Liver (tissue), 3 donors: ENCODE measurements at regions not wholly inside any gene's neighbourhood (a gene's known extent, or its start where the extent isn't known, plus 50 kb on each side); places are given as distances from the start of the nearest gene placed in this dataset.

Experiments
- EGR1 ChIP-seq, 2 donors: IDR thresholded peaks; 2 replicates each; pipeline ENCODE4 v1.6.1; 2016 to 2018; ENCODE audit warnings: antibody characterized with exemption in 2 of 2, low read depth in 2 of 2
- GABPA ChIP-seq, 2 donors: IDR thresholded peaks in 1 of 2; conservative IDR thresholded peaks in 1 of 2; 2 replicates each; pipeline ENCODE4 v1.6.1; 2016; ENCODE audit warnings: antibody characterized with exemption in 2 of 2, mild to moderate bottlenecking in 1 of 2, moderate library complexity in 1 of 2
- HNF4A ChIP-seq, 2 donors: conservative IDR thresholded peaks; 2 replicates each; pipeline ENCODE4 v1.6.1; 2016; ENCODE audit warnings: antibody characterized with exemption in 2 of 2, mild to moderate bottlenecking in 2 of 2
- JUND ChIP-seq, 2 donors: IDR thresholded peaks; 2 replicates each; pipeline ENCODE4 v1.6.1; 2016; ENCODE audit warnings: antibody characterized with exemption in 2 of 2
- RAD21 ChIP-seq, 2 donors: IDR thresholded peaks; 2 replicates each; pipeline ENCODE4 v1.6.1; 2016; ENCODE audit warnings: antibody characterized with exemption in 2 of 2, mild to moderate bottlenecking in 2 of 2
- SP1 ChIP-seq: IDR thresholded peaks from 2 replicates; pipeline ENCODE4 v1.6.1; 2018; ENCODE audit warnings: antibody characterized with exemption, mild to moderate bottlenecking
- TAF1 ChIP-seq: conservative IDR thresholded peaks from 2 replicates; pipeline ENCODE4 v1.6.1; 2016; ENCODE audit warnings: antibody characterized with exemption, mild to moderate bottlenecking
- TF ChIP-seq, protein P1 (sequence below): fragments of 150-350 bp; IDR thresholded peaks from 2 replicates; pipeline ENCODE4 v1.5.1; 2017; ENCODE audit warnings: improper control_type of control experiment, low read depth, low read length; ENCODE audit not compliant: missing input control
- TF ChIP-seq, protein P2 (sequence below): IDR thresholded peaks from 2 replicates; pipeline ENCODE4 v1.6.1; 2016; ENCODE audit warnings: antibody characterized with exemption, mild to moderate bottlenecking
- TF ChIP-seq, protein P3 (sequence below): IDR thresholded peaks from 2 replicates; pipeline ENCODE4 v1.6.1; 2016; ENCODE audit warnings: antibody characterized with exemption
- TF ChIP-seq, protein P4 (sequence below): IDR thresholded peaks from 2 replicates; pipeline ENCODE4 v1.6.1; 2016; ENCODE audit warnings: antibody characterized with exemption
- donor health status: healthy.
- donor health status: healthy.

DNA sequence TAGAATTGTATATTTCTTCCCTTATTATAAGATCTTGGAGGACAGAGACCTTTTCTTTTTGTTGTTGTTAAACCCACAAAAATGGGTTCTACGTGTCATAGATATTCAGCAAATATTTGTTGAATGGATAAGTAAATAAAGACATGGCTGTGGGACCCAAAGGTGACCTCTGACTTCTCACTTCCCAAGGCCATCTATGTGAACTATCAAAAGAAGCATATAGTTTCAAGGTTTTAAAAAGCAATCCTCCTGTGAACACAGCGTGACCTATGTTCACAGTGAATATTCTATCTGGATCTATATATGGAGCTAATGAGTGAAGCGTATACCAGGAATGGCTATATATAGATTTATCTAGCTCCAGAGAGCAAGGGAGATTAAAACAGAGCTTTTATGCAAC is 312.8 kb upstream of the C11orf87 start:
- TF ChIP-seq, protein P1, sequence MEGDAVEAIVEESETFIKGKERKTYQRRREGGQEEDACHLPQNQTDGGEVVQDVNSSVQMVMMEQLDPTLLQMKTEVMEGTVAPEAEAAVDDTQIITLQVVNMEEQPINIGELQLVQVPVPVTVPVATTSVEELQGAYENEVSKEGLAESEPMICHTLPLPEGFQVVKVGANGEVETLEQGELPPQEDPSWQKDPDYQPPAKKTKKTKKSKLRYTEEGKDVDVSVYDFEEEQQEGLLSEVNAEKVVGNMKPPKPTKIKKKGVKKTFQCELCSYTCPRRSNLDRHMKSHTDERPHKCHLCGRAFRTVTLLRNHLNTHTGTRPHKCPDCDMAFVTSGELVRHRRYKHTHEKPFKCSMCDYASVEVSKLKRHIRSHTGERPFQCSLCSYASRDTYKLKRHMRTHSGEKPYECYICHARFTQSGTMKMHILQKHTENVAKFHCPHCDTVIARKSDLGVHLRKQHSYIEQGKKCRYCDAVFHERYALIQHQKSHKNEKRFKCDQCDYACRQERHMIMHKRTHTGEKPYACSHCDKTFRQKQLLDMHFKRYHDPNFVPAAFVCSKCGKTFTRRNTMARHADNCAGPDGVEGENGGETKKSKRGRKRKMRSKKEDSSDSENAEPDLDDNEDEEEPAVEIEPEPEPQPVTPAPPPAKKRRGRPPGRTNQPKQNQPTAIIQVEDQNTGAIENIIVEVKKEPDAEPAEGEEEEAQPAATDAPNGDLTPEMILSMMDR: no peak
- TF ChIP-seq RAD21 (IDR thresholded peaks at IDR 0.05) (no peak), SP1 (no peak), TAF1 (no peak), EGR1 (IDR thresholded peaks at IDR 0.05; ENCODE audit: low read depth in 2 of 2) (no peak), HNF4A (conservative IDR thresholded peaks at IDR 0.05) (no peak), GABPA (IDR thresholded peaks at IDR 0.05 in 1 of 2, conservative IDR thresholded peaks at IDR 0.05 in 1 of 2) (no peak), JUND (IDR thresholded peaks at IDR 0.05) (no peak)
- TF ChIP-seq, protein P2, sequence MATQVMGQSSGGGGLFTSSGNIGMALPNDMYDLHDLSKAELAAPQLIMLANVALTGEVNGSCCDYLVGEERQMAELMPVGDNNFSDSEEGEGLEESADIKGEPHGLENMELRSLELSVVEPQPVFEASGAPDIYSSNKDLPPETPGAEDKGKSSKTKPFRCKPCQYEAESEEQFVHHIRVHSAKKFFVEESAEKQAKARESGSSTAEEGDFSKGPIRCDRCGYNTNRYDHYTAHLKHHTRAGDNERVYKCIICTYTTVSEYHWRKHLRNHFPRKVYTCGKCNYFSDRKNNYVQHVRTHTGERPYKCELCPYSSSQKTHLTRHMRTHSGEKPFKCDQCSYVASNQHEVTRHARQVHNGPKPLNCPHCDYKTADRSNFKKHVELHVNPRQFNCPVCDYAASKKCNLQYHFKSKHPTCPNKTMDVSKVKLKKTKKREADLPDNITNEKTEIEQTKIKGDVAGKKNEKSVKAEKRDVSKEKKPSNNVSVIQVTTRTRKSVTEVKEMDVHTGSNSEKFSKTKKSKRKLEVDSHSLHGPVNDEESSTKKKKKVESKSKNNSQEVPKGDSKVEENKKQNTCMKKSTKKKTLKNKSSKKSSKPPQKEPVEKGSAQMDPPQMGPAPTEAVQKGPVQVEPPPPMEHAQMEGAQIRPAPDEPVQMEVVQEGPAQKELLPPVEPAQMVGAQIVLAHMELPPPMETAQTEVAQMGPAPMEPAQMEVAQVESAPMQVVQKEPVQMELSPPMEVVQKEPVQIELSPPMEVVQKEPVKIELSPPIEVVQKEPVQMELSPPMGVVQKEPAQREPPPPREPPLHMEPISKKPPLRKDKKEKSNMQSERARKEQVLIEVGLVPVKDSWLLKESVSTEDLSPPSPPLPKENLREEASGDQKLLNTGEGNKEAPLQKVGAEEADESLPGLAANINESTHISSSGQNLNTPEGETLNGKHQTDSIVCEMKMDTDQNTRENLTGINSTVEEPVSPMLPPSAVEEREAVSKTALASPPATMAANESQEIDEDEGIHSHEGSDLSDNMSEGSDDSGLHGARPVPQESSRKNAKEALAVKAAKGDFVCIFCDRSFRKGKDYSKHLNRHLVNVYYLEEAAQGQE: no peak
- TF ChIP-seq, protein P3, sequence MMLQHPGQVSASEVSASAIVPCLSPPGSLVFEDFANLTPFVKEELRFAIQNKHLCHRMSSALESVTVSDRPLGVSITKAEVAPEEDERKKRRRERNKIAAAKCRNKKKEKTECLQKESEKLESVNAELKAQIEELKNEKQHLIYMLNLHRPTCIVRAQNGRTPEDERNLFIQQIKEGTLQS: no peak
- TF ChIP-seq, protein P4, sequence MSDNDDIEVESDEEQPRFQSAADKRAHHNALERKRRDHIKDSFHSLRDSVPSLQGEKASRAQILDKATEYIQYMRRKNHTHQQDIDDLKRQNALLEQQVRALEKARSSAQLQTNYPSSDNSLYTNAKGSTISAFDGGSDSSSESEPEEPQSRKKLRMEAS: no peak
